HG03025 (cell line): ENCODE measurements at regions not wholly inside any gene's neighbourhood (a gene's known extent, or its start where the extent isn't known, plus 50 kb on each side); places are given as distances from the start of the nearest gene placed in this dataset.
"Not testable (repeated sequence)": the region's sequence is repeated elsewhere in the genome, so short reads cannot be mapped to it uniquely, and the experiment has no call there.

ENCODE experiments used
- ATAC-seq: cut with Tn5 transposase; IDR thresholded peaks from one replicate; pipeline ENCODE4 v1.9.1; 2021; ENCODE audit warnings: mild to moderate bottlenecking, moderate library complexity; ENCODE audit not compliant: unreplicated experiment, low FRiP score

DNA sequence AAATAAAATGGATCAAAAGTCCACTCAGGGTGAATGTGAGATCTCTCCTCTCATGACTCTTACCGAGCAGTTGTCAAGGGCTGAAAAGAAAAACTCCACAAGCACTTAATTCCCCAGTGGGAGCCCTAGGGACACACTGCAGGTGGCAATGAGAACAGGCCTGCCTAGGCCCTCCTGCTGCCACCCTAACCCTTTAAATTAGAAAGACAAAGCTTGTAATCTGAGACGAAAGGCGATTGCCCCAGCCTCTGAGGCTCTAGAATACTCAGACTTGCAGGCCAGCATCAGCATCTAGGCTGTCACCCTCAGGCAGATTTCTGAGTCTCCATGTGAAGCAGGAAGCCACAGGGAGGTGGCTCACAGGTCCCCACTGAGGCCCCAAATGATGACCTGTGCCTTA lies 457.0 kb upstream of the MYT1L start:
- ATAC-seq: no peak

DNA sequence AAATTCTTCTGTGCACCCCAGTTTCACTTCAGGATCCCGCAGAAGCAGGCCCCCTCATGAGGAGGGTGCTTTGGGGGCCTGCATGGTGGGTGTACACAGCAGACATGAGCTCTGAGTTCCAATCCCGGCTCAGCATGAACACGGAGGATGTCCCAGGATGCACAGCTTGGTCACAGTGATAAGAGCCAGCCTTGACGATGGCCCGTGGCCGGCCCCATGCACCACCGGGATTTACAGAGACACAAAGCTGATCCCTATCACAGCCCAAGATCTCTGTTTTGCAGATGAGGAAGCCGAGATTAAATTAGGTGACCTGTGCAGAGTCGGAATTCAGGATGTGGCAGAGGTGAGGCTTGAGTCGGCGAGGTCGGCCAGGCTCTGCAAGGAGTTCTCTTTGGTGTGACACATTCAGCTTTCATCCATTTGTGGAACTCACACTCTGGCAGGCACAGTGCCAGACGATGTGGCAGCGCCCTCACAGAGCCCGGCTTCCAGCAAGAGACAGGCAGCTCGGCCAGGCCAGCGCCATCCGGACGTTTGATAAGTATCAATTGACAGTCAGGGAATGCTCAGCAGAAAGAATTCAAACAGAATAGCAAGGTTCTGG lies 456.3 kb upstream of the MYT1L start:
- ATAC-seq: no peak

DNA sequence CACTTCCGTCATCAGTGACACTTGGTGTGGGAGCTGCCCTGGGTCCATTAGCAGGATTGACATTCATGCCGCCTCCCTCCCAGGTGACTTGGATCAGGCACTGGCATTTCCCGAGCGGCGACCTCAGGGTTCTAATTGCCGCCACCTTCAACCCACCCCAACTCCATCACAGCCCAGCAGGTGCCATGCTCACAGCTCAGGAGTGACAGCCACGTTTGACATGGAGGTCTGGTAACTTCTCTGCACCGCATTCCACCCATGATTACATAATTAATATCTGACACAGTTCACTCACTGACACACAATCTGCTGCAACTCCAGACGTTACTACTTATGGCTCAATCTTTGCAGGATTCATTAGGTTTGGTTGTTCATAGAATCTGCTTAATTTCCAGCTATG lies 450.9 kb upstream of the MYT1L start:
- ATAC-seq: no peak

DNA sequence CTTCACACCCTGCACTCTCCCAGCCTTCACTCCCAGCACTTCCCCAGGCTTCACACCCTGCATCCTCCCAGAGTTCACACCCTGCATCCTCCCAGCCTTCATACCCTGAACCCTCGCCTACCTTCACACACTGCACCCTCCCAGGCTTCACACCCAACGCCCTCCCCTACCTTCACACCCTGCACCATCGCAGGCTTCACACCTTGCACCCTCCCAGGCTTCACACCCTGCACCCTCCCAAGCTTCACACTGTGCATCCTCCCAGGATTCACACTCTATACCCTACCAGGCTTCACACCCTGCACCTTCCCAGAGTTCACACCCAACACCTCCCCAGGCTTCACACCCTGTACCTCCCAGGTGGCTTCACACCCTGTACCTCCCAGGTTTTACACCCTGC lies 448.7 kb upstream of the MYT1L start:
- no peak for ATAC-seq

DNA sequence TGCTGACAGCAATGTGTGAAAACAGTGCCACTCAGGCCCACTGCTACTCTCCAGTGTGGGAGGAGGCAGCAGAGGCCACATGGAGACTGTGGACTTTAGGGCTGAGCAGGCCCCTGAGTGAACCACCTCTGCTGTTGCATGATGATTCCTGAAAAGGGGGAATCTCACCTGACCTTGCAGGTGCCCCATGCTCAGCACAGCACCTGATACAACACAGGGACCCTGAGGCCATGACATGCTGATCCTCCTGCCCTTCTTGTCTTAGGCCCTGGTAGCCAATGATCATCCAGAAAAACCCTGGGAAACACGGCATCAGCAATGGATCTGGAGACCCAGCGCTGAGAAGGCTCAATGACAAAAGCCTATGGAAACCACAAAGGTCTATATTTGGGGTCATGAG lies 446.8 kb upstream of the MYT1L start:
- no peak for ATAC-seq

DNA sequence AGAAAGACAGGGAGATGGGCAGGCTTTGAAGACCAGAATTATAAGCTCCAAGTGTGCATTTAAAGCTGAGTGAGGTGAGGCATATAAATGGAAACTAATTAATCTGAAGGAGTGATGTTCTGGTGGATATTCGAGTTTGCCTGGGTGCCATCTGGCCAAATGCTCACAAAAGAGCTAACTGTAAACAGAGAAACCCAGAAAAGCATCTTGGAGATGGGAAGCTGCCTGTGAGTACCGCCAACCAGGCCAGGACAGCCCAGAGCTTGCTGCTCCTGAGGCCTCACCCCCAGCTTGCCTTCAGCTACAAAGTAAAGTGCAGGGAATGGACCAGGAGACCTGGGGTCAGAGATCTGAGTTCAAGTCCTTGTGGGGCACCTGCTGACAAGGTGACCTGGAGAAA lies 446.1 kb upstream of the MYT1L start:
- ATAC-seq: no peak

DNA sequence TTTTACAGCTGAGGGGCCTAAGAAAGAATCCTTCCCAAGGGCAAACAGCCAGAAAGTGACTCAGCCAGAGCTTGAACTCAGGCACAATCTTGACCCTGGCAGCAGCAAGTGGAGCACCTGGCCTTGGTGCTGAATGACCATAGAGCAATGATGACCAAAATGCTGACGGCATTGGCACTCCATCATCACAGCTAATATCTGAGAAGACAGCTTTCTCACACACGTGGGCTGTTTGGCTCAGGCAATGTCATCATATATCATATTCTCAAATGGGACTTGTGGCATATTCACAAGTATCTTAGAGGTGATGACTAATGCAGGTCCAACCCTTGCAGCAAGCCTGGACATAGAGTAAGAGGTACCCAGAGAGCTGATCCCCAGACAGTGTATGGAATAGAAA lies 443.9 kb upstream of the MYT1L start:
- ATAC-seq: no peak

DNA sequence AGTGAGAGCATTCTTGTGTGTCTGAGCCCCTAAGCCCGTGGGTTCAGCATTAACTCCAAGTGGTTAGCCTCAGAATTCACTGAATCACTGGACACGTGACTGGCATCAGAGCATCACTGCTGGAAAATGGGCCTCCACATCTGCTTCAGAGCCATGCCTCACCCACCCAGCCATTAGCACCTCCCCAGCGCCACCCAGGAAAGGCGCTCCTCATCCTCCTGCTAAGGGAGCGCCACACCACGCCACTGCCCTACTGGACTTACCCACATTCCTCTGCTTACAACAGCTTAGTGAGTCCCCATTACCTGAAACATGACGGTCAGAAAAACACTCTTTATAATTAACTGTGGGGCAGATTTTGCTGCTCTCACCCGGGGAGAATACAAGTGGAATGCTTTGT lies 442.6 kb upstream of the MYT1L start:
- no peak for ATAC-seq

DNA sequence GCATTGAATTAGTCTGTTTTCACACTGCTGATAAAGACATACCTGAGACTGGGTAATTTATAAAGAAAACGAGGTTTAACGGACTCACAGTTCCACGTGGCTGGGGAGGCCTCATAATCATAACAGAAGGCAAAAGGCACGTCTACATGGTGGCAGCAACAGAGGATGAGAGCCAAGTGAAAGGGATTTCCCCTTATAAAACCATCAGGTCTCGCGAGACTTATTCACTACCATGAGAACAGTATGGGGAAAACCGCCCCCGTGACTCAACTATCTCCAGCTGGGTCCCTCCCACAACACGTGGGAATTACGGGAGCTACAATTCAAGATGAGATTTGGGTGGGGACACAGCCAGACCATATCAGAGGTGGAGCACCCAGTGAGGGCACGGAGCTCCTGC lies 442.0 kb upstream of the MYT1L start:
- ATAC-seq: not testable (repeated sequence)

DNA sequence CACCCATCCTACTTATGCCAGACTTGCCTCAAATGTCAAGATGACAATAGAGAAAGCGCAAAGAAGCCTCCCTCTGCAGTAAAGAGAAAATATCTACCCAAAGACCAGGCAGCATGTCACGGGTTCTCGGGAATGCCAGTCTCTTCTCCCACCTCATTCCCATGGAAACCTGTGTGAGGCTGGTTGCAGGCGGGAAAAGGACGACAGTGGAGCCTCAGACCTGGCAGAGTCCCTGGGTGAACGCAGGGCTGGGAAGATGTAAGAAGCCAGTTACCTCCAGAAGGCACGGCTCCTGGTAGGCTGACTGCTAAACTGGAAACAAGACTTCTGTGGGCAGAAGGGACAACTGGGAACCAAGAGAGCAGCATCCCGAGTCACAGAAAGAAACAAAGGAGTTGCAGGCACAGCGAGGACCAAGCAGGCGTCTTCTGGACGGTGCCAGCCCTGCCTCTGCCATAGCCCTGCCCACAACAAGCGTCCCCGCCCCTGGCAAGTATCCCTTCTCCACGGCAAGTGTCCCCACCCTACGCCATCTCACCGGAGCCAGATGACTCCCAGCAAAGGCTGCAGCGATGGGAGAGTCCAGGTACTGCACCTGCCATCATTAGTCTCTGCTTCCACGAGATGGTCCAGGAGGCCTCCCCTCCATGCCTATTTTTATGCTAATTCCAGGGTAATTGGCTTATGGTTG lies 440.8 kb upstream of the MYT1L start:
- no peak for ATAC-seq

DNA sequence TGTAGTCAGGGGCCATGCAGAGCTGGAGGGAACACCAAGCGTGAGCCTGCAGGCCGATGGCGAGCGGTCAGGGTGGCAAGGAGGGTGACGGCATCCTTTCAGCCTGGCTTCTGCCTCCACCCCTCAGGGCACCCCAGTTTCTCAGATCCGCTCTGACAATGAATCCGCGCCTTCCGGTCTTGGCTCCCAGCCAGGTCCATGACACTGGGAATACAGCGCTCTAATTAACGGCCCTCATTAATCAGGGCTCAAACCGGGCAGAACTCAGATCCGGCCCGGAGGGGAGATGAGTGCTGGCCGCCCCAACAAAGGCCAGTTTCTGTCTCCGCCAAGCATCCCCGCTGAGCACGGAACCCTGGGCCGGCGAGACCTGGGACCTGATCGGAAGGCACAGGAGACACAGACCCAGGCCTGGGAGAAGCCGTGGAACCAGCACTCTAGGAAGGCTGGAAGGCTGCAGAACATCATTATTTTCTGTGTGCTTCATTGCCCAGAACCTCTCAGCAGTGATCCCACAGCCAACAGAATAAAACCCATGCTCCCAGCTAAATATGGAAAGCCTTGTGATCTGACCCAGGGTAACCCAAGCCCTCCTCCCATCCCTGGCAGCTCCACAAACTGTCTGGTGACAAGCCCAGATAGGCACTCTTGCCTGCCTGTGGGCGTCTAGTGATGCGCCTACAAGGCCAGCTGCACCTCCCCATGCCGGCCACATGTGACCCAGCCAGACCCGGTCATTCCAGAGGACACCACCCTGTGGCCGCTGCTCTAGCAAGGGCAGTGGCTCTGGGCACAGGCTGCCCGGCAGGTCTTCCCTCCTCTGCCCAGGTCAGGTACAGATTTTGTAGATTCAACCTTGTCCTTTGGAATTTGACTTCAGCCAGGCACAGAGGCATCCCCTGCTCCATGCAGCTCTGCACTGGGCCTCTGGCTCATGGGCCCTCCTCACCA lies 438.7 kb upstream of the MYT1L start:
- no peak for ATAC-seq

DNA sequence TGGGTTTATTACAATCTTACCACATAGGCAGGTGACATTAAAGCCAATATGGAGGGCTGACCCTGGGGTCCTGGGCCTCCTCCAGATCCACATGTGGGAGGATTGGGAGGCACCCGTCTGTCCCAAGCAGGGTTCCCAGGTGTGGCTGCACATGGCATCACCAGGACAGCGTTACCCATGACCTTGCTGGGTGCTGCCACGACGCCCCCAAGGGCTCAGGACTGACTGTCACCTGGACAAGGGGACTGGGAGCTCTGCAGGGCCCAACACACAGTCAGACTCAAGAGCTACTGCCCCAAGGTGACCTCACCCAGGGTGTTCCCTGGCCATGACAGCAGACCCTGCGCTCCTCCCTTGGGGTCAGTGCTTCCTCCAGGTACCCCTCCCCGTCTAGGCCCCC lies 437.4 kb upstream of the MYT1L start:
- no peak for ATAC-seq

DNA sequence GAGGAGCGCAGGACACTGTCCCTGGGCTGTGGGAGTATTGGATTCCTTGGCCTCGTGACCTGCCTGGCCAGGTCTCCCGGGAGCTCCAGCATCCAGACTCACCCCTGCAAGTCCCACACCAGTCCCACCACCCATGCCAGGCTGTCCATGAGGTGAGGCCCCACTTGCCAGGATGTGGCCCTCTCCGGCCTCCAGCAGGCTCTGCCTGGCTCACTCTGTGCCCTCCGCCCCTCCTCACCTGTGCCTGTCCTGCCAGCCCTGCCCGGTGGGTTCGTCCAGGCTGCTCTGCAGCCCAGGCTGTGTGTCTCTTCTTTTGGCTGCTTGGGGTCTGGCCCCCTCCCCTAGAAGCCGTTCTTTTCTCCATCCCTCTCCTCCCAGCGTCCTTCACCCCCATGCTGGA lies 436.8 kb upstream of the MYT1L start:
- ATAC-seq: no peak

DNA sequence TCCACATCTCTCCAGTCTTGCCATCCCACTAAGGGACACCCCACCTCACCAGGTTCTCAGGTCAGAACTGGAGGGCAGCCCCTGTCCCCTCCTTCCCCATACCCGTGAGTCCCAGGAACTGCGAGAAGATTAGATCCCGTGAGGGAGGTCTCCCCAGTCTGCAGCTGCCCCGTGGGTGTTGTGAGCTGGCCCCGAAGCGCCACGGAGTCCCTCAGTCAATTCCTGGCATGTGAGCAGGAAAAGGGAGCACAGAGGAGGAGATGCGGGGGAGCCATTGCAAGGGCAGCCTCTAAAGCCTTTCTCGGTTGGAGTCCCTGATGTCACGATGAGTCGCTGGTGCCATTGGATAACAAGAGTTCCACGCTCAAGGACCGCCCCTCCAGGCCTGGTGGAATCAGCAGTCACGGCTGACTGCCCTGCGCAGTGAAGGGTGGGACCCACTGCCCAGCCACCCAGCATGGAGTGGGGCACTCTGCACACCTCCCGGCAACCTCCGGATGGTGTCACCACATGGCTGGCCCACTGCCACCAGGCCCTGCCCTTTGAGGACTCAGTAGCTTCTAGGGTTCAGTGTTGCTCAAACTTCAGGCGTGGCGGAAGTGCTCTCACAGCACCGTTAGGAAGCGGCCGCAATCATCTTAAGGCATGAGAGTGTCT lies 434.9 kb upstream of the MYT1L start:
- ATAC-seq: no peak

DNA sequence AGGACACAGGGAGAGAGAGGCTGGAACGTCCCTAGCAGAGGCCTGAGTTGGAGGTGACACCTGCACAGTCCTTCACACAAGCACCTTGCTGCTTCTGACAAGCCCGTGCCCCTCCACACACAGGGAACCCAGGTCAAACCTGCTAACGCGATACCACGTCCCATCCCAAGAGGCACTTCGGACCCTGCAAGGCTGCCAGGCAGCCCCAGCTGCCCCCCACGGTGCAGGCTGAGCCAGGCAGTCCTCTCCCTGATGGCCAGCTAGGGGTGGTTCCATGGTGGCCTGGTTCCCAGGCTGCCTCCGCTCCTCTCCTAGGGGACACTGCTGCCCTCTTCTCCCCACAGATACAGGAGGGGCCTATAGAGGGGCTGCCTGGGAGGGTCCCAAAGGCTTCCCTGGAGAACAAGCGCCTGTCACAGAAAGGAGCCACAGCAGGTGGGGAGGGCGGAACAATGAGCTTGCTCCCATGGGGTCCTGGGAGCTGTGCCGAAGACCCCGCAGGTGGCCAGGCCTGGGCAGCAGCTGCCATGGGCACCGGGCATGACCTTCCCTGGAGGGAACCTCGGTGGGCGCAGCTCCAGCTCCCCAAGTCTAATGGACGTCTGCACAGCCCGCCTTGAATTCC lies 434.2 kb upstream of the MYT1L start:
- ATAC-seq: no peak

DNA sequence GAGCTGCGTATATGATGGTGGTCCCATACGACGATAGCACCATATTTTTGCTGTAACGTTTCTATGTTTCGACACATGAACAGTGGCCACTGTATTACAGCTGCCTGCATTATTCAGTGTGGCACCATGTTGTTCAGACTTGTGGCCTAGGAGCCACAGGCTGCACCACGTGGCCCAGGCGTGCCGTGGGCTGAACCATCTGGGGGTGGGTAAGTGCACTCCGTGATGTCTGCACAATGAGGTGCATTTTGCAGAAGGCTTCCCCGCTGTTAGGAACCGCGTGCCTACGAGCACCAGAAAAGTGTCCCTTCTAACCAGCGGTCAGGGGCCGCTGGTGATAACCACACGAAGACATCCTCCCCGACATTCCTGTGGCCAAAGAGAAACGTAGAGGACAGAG lies 433.7 kb upstream of the MYT1L start:
- ATAC-seq: no peak

DNA sequence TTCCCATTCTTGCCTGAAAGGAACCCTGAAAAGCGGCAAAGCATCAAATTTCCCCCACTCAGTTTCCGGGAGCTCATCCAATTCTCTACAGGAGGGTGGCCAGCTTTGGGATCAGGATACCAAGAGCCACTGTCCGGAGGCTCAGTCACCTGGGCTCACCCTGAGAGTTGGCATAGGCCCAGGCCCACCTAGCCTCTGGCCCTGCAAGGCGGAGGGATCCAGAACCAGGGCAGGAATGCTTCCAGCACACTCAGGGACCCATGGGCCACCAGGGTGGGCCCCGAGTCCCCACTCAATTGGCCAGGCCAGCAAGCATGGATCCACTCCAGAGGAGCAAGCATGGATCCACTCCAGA lies 432.9 kb upstream of the MYT1L start:
- ATAC-seq: no peak

DNA sequence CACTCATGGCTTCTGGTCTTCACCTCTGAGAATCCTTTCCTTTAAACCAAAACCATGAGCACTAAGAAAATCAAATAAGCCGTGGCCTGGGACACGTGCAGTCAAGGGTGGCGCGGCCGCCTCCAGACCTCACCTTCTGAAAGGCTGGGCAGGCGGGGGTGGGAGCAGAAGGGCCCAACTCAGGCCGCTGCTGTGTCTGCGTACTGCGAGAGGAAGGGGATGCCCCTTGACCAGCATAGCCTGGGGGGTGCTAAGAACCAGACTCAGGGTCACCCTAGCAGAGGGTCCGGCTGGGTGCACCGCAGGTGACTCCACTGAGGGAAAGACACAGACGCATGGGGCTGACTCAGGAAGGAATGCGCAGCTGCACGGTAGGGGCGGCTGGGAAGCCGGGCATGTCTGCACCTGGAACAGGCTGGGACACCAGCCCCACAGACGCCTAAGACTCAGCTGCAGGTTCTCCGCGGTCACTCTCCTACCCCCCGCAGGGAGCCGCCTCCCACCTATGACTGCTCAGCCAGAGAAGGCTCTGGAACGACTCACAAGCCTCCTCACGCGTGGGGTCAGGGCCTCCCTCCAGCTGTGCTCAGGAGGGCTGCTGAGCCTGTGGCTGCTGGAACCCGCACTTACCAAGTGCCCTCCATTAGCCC lies 432.4 kb upstream of the MYT1L start:
- ATAC-seq: no peak

DNA sequence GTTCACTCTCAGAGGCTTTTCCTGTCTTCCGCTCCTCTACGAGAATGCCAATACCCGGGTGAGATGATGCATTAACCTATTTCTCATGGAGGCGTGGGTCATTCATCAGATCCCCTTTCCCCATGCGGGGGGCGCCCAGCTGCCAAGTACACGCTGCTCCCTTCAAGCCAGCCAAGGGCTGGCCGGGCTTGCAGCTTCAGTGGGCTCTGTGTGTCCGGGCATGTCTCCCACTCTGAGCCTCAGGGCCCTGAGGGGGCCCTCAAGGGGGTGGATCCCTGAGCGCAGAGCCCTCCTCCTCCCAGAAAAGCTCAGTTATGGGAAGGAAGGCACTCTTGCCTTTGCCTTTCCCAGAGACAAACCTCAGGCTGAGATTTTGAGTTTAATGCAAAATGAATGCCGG lies 431.8 kb upstream of the MYT1L start:
- no peak for ATAC-seq
